22Rv1 (cell line): ENCODE measurements at regions not wholly inside any gene's neighbourhood (a gene's known extent, or its start where the extent isn't known, plus 50 kb on each side); places are given as distances from the start of the nearest gene placed in this dataset.

Experiments used
- CTCF ChIP-seq: fragments of 450-650 bp; IDR thresholded peaks from 2 replicates; pipeline ENCODE4 v1.5.1; 2017; ENCODE audit warnings: mild to moderate bottlenecking
- ZFX ChIP-seq: fragments of 450-650 bp; IDR thresholded peaks from 2 replicates; pipeline ENCODE4 v1.6.1; 2017; ENCODE audit warnings: antibody characterized with exemption, borderline replicate concordance

- TF ChIP-seq CTCF = no peak
- no peak for TF ChIP-seq ZFX
These were observed 89.7 kb upstream of the SHISAL1 start for GRCh38 chr22:44402196-44403111.
